Body of pancreas (tissue), 4 donors: ENCODE measurements at regions not wholly inside any gene's neighbourhood (a gene's known extent, or its start where the extent isn't known, plus 50 kb on each side); places are given as distances from the start of the nearest gene placed in this dataset.

ENCODE experiments used
- CTCF ChIP-seq, 7 experiments: fragments of 450-650 bp in 4 of 7; fragments of 200-600 bp in 3 of 7; sonication (generic) in 3 of 7; IDR thresholded peaks; one replicate each; pipeline ENCODE4 v1.5.1; 2016 to 2019; ENCODE audit warnings: antibody characterized with exemption in 7 of 7
- POLR2A ChIP-seq, 3 donors: fragments of 450-650 bp; IDR thresholded peaks; one replicate each; pipeline ENCODE4 v1.6.1; 2016; ENCODE audit warnings: antibody characterized with exemption in 3 of 3, mild to moderate bottlenecking in 2 of 3

DNA sequence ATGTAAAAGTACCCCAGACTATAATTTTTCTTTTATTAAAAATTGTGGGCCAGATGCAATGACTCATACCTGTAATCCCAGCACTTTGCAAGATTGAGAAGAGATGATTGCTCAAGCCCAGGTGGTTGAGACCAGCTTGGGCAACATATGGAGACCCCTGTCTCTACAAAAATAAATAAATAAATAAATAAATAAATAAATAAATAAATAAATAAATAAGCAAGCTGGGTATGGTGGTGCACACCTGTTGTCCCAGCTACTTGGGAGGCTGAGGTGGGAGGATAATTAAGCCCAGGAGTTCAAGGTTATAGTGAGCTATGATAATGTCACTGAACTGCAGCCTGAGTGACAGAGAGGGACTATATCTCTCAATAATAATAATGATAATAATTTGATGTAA lies 66.1 kb upstream of the CCDC179 start:
- TF ChIP-seq CTCF (IDR thresholded peaks at IDR 0.05) (no peak), POLR2A (IDR thresholded peaks at IDR 0.05) (no peak)
